GM12878 (cell line): ENCODE measurements at regions not wholly inside any gene's neighbourhood (a gene's known extent, or its start where the extent isn't known, plus 50 kb on each side); places are given as distances from the start of the nearest gene placed in this dataset.

ENCODE experiments used
- BCL11A ChIP-seq: IDR thresholded peaks from 2 replicates; pipeline ENCODE4 v1.6.1; 2011; ENCODE audit warnings: low read depth, low read length
- BHLHE40 ChIP-seq, 2 experiments: fragments of 450-650 bp in 1 of 2; IDR thresholded peaks; 2 replicates each; pipeline ENCODE4 v1.6.1; 2011 to 2017; ENCODE audit warnings: low read depth in 2 of 2, borderline replicate concordance in 1 of 2, improper control_type of control experiment in 1 of 2, low read length in 1 of 2, mild to moderate bottlenecking in 1 of 2
- CHD2 ChIP-seq: IDR thresholded peaks from 2 replicates; pipeline ENCODE4 v1.6.1; 2011; ENCODE audit warnings: low read depth, low read length, improper control_type of control experiment, borderline replicate concordance
- CREB1 ChIP-seq: IDR thresholded peaks from 2 replicates; pipeline ENCODE4 v1.6.1; 2012; ENCODE audit warnings: low read depth, mild to moderate bottlenecking, inconsistent platforms
- IRF5 ChIP-seq: fragments of 450-650 bp; IDR thresholded peaks from 2 replicates; pipeline ENCODE4 v1.6.1; 2017; ENCODE audit warnings: borderline replicate concordance
- KLF5 ChIP-seq: fragments of 450-650 bp; IDR thresholded peaks from 2 replicates; pipeline ENCODE4 v1.6.1; 2014; ENCODE audit warnings: mild to moderate bottlenecking; ENCODE audit not compliant: partially characterized antibody
- MEF2A ChIP-seq: IDR thresholded peaks from 2 replicates; pipeline ENCODE4 v1.6.1; 2011; ENCODE audit warnings: low read depth, mild to moderate bottlenecking, low read length, moderate library complexity; ENCODE audit not compliant: insufficient read depth
- MTA2 ChIP-seq: fragments of 450-650 bp; IDR thresholded peaks from 2 replicates; pipeline ENCODE4 v1.6.1; 2016; ENCODE audit warnings: low read depth, mild to moderate bottlenecking, moderate library complexity
- NR2C2 ChIP-seq: IDR thresholded peaks from 2 replicates; pipeline ENCODE4 v1.6.1; 2011; ENCODE audit warnings: borderline replicate concordance, low read depth; ENCODE audit not compliant: control insufficient read depth, insufficient read length
- NRF1 ChIP-seq: conservative IDR thresholded peaks from 2 replicates; pipeline ENCODE4 v1.6.1; 2011; ENCODE audit warnings: mild to moderate bottlenecking, low read depth, low read length, improper control_type of control experiment
- PML ChIP-seq: IDR thresholded peaks from 2 replicates; pipeline ENCODE4 v1.6.1; 2012; ENCODE audit warnings: low read length, inconsistent platforms
- REST ChIP-seq: IDR thresholded peaks from 2 replicates; pipeline ENCODE4 v1.6.1; 2012; ENCODE audit warnings: mild to moderate bottlenecking, low read depth, low read length
- SIX5 ChIP-seq: IDR thresholded peaks from 2 replicates; pipeline ENCODE4 v1.6.1; 2011; ENCODE audit warnings: mild to moderate bottlenecking, low read depth, low read length, moderate library complexity; ENCODE audit not compliant: severe bottlenecking

- TF ChIP-seq CHD2: no peak
- TF ChIP-seq KLF5: no peak
- no peak for TF ChIP-seq NRF1
- no peak for TF ChIP-seq PML
- TF ChIP-seq MTA2: no peak
- TF ChIP-seq NR2C2: no peak
- no peak for TF ChIP-seq BCL11A
- no peak for TF ChIP-seq IRF5
- TF ChIP-seq BHLHE40 (IDR thresholded peaks at IDR 0.05; ENCODE audit: borderline replicate concordance in 1 of 2, low read depth in 2 of 2, low read length in 1 of 2): no peak
- no peak for TF ChIP-seq MEF2A
- no peak for TF ChIP-seq REST
- TF ChIP-seq CREB1: no peak
- TF ChIP-seq SIX5: no peak
Measured at GRCh38 chr14:76305268-76305826, 70.6 kb upstream of the ESRRB start (continued).
